OCI-LY7 (cell line): ENCODE measurements at regions not wholly inside any gene's neighbourhood (a gene's known extent, or its start where the extent isn't known, plus 50 kb on each side); places are given as distances from the start of the nearest gene placed in this dataset.

Source experiments
- CTCF ChIP-seq: fragments of 200-600 bp; sonication (generic); conservative IDR thresholded peaks from 2 replicates; pipeline ENCODE4 v1.5.1; 2014; ENCODE audit warnings: mild to moderate bottlenecking, antibody characterized with exemption, low read length, moderate library complexity, mixed read lengths
- EZH2phosphoT487 ChIP-seq: fragments of 200-600 bp; sonication (generic); IDR thresholded peaks from 2 replicates; pipeline ENCODE4 v1.6.1; 2018; ENCODE audit warnings: low read depth, borderline replicate concordance, mild to moderate bottlenecking, mixed run types, antibody characterized with exemption, low read length, moderate library complexity, mixed read lengths

- TF ChIP-seq EZH2phosphoT487, result no peak
- no peak for TF ChIP-seq CTCF
Observed at GRCh38 chr5:135155616-135156214, 121.7 kb upstream of the PITX1 start.
